Tibial nerve (tissue), 3 donors: ENCODE measurements at regions not wholly inside any gene's neighbourhood (a gene's known extent, or its start where the extent isn't known, plus 50 kb on each side); places are given as distances from the start of the nearest gene placed in this dataset.

ENCODE experiments used
- CTCF ChIP-seq, 5 experiments: fragments of 200-600 bp in 3 of 5; fragments of 450-650 bp in 2 of 5; sonication (generic) in 3 of 5; IDR thresholded peaks; one replicate each; pipeline ENCODE4 v1.5.1; 2016 to 2019; ENCODE audit warnings: antibody characterized with exemption in 5 of 5, mild to moderate bottlenecking in 3 of 5, moderate library complexity in 2 of 5
- POLR2A ChIP-seq, 2 donors: fragments of 450-650 bp; IDR thresholded peaks; one replicate each; pipeline ENCODE4 v1.6.1; 2017; ENCODE audit warnings: antibody characterized with exemption in 2 of 2, mild to moderate bottlenecking in 2 of 2, moderate library complexity in 2 of 2

- TF ChIP-seq CTCF (IDR thresholded peaks at IDR 0.05): no peak
- TF ChIP-seq POLR2A (IDR thresholded peaks at IDR 0.05): no peak
These were observed 117.3 kb downstream of the RHOU start for GRCh38 chr1:228852511-228853088.
